Fibroblast of lung (primary cell): ENCODE measurements at regions not wholly inside any gene's neighbourhood (a gene's known extent, or its start where the extent isn't known, plus 50 kb on each side); places are given as distances from the start of the nearest gene placed in this dataset.

Source experiments
- CTCF ChIP-seq, 2 donors: IDR thresholded peaks in 1 of 2; conservative IDR thresholded peaks in 1 of 2; 1 replicate in 1 of 2; 2 replicates in 1 of 2; pipeline ENCODE4 v1.5.1; 2011 to 2012; ENCODE audit warnings: low read length in 2 of 2, control low read depth in 1 of 2, inconsistent platforms in 1 of 2, low read depth in 1 of 2, mild to moderate bottlenecking in 1 of 2
- EZH2 ChIP-seq: IDR thresholded peaks from 2 replicates; pipeline ENCODE4 v1.5.1; 2012; ENCODE audit warnings: low read length, control low read depth, mild to moderate bottlenecking; ENCODE audit errors: missing control alignments

- no peak for TF ChIP-seq CTCF (conservative IDR thresholded peaks at IDR 0.05 in 1 of 2, IDR thresholded peaks at IDR 0.05 in 1 of 2; ENCODE audit: low read depth in 1 of 2, low read length in 2 of 2)
- TF ChIP-seq EZH2, result no peak
These were observed 190.4 kb upstream of the GAS1 start for GRCh38 chr9:87137718-87138117.
